Vagina (tissue), 2 donors: ENCODE measurements at regions not wholly inside any gene's neighbourhood (a gene's known extent, or its start where the extent isn't known, plus 50 kb on each side); places are given as distances from the start of the nearest gene placed in this dataset.

Experiments used
- POLR2A ChIP-seq, 2 donors: fragments of 450-650 bp; IDR thresholded peaks; one replicate each; pipeline ENCODE4 v1.6.1; 2017; ENCODE audit warnings: antibody characterized with exemption in 2 of 2, mild to moderate bottlenecking in 2 of 2, moderate library complexity in 2 of 2
- POLR2AphosphoS5 ChIP-seq, 2 donors: sonication (generic); formaldehyde crosslinking; IDR thresholded peaks; one replicate each; pipeline ENCODE4 v1.9.0; 2017; ENCODE audit warnings: antibody characterized with exemption in 2 of 2, mild to moderate bottlenecking in 2 of 2, low read depth in 1 of 2; ENCODE audit not compliant: insufficient read depth in 1 of 2
- TF ChIP-seq, protein P1 (sequence below), 3 experiments: fragments of 450-650 bp in 2 of 3; fragments of 200-600 bp in 1 of 3; sonication (generic) in 1 of 3; IDR thresholded peaks; one replicate each; pipeline ENCODE4 v1.5.1; 2017 to 2019; ENCODE audit warnings: antibody characterized with exemption in 3 of 3, mild to moderate bottlenecking in 2 of 3, moderate library complexity in 2 of 3

DNA sequence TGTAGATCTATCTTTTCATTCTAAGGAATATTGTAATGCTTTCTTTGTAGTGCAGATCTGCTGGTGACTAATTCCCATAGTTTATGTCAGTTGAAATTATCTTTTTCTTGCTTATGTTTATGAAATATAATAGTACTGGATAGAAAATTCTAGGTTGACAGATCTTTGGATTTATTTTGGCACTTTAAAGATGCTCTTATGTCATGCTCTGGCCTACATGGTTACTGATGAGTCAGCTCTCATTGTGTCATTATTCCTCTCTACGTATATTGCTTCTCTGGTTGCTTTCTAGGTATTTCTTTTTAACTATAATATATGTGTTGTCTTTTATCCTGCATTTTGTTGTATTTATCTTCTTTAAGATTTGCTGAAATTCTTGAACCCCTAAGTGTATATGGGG is 955.5 kb upstream of the CHORDC1 start:
- TF ChIP-seq, protein P1, sequence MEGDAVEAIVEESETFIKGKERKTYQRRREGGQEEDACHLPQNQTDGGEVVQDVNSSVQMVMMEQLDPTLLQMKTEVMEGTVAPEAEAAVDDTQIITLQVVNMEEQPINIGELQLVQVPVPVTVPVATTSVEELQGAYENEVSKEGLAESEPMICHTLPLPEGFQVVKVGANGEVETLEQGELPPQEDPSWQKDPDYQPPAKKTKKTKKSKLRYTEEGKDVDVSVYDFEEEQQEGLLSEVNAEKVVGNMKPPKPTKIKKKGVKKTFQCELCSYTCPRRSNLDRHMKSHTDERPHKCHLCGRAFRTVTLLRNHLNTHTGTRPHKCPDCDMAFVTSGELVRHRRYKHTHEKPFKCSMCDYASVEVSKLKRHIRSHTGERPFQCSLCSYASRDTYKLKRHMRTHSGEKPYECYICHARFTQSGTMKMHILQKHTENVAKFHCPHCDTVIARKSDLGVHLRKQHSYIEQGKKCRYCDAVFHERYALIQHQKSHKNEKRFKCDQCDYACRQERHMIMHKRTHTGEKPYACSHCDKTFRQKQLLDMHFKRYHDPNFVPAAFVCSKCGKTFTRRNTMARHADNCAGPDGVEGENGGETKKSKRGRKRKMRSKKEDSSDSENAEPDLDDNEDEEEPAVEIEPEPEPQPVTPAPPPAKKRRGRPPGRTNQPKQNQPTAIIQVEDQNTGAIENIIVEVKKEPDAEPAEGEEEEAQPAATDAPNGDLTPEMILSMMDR (IDR thresholded peaks at IDR 0.05) = no peak
- TF ChIP-seq POLR2AphosphoS5 (IDR thresholded peaks at IDR 0.05; ENCODE audit: insufficient read depth in 1 of 2, low read depth in 1 of 2) (no peak), POLR2A (IDR thresholded peaks at IDR 0.05) (no peak)
